ENCODE measurements at regions not wholly inside any gene's neighbourhood (a gene's known extent, or its start where the extent isn't known, plus 50 kb on each side); places are given as distances from the start of the nearest gene placed in this dataset.
"Not testable (repeated sequence)": the region's sequence is repeated elsewhere in the genome, so short reads cannot be mapped to it uniquely, and the experiment has no call there.

DNA sequence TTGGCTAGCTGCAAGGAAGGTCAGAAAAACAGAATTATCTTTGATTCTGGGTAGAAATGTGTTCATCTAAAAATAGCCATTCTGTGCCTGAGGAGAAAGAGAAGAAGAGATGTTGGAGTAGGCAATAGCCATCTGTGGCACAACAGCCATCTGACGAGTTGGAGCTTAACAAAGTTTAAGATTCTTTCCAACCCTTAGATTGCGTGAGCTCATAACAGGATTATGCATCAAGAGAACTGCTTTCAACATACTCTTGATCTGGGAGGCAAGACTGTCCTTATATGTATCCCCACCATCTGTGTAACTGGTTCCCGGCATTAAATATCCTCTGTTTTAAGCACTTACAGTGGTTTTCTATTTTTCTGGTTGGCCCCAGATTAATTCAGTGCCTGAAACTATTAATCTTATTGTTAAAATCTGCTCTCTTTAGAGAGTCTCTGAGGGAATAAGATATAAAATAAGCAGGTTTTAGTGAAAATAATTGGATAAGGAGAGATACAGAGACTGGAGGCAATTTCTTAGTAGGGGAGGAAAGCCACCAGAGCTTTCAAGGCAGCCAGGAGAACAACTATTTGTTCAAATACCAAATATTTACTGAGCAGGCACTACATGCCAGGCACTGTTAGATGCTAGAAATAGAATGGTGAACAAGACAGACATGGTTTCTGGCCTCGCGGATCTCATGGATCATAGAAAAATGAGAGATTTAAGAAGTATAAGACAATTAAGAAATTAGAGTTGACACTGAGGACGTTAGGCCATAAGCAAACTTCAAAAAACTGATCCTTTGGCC lies 398.0 kb downstream of the SMARCA1 start:
- H3K4me1 ChIP-seq, result no peaks in the 10 kb centered on the region
- H3K9me3 ChIP-seq (replicated peaks), result no peaks in the 10 kb centered on the region
- no peaks in the 10 kb centered on the region for H3K36me3 ChIP-seq
- no peak overlapping the region for H3K4me3 ChIP-seq
- no peak for DNase-seq
- no peaks in the 10 kb centered on the region for H3K27me3 ChIP-seq
- no peak overlapping the region for H3K27ac ChIP-seq

DNA sequence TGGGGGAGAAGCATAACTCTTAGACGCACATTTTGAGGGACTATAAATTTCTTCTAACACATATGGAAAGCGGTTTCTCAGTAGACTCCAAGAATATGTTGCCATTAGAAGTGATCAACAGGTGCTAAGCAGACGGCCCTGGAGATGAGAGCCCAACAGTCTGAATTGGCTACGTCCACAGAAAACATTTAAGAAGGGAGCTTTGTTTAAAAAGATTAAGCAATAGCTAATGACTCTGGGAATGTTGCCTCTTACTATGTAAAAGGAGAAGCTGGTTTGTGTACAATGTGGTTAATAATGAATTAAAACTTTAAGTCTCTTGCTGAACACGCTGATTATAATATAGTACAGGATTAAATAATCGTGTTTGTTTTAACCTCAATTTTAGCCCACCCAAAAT lies 399.5 kb downstream of the SMARCA1 start:
- H3K9me3 ChIP-seq (replicated peaks), result no peaks in the 10 kb centered on the region
- H3K4me3 ChIP-seq, result no peak overlapping the region
- no peak for DNase-seq
- no peaks in the 10 kb centered on the region for H3K36me3 ChIP-seq
- no peaks in the 10 kb centered on the region for H3K4me1 ChIP-seq
- no peak overlapping the region for H3K27ac ChIP-seq
- H3K27me3 ChIP-seq, result no peaks in the 10 kb centered on the region

DNA sequence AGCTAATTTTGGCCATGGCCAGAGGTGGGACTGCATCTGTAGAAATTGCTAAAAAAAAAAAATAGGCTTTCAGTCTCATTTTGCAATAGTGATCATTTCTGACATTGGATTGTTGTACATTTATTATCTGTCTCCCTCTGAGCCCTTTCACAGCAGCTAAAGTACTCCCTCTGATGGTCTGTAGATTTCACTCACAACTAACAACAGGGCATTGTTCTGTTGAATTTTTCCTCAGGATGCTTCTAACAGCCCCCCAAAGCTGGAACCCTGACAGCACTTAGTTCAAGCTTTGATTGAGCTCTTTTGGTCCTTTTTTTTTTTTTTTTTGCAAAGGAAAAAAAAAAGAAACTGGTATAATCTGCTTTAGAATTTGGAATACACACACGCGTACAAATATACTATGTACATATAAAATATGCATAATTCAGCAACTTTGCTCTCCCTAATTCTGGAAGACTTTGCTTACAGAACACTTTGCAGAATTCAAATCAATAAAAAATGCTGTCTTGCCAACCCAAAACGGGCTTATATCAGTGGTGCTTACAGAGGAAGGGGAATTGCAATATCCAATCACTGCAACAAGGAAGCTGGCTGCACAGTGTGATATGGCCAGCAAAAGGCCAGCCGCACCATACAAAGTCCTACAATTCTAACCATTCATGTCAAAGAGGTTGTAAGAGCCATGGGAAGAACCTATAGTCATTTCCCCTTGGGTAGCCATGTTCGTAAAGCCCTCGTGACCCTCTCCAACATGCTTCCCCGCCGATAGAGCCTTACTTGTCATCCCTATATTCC lies 406.4 kb downstream of the SMARCA1 start:
- Histone ChIP-seq H3K27ac (no peak overlapping the region), H3K4me1 (no peaks in the 10 kb centered on the region), H3K4me3 (no peak overlapping the region), H3K36me3 (no peaks in the 10 kb centered on the region), H3K27me3 (no peaks in the 10 kb centered on the region), H3K9me3 (replicated peaks) (no peaks in the 10 kb centered on the region)
- DNase-seq, result no peak

DNA sequence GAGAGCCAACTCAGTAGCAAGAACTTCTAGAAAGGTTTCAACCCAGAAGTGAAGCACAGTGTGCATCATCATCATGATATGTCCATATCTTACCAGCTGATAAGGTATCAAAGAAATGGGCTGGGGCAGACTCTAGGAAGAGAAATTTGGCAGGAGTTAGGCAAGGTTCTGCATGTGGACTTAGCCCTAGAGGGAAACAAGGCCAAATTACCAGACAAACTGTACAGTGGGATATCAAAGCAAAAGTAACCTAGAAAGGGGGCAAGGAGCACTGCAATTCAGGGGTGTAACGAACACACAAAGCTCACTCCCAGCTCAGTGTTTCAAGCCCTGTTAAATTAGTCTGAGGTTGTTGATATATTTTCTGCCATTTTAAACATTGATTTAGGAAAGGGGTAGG lies 407.4 kb downstream of the SMARCA1 start:
- no peak for DNase-seq

DNA sequence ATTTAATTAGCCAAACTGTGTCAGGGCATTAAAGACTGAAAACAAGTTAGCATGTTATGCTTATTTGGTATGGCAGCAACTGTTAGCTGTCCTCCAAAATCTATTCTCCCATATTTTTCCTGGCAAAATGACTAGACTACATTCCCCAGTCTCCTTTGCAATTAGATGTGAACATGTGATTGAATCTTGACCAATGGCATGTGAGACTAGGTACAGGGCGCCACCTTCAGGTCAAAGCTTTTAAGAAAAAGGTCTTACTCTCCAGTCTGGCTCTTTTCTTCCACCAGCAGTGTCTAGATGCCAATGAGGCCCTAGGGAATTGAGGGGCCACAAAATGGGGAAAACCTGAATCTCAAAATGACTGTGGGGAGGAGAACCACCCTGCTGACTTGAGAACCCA lies 408.2 kb downstream of the SMARCA1 start:
- Histone ChIP-seq H3K4me1 (no peaks in the 10 kb centered on the region), H3K9me3 (replicated peaks) (no peaks in the 10 kb centered on the region), H3K27ac (no peak overlapping the region), H3K36me3 (no peaks in the 10 kb centered on the region), H3K27me3 (no peaks in the 10 kb centered on the region), H3K4me3 (no peak overlapping the region)
- DNase-seq, result peak; percentile 31 to 65

More for the DNA sequence above, 407.4 kb downstream of the SMARCA1 start:
- Histone ChIP-seq H3K4me3 (no peak overlapping the region), H3K4me1 (no peaks in the 10 kb centered on the region), H3K36me3 (no peaks in the 10 kb centered on the region), H3K27me3 (no peaks in the 10 kb centered on the region), H3K27ac (no peak overlapping the region), H3K9me3 (replicated peaks) (no peaks in the 10 kb centered on the region)

DNA sequence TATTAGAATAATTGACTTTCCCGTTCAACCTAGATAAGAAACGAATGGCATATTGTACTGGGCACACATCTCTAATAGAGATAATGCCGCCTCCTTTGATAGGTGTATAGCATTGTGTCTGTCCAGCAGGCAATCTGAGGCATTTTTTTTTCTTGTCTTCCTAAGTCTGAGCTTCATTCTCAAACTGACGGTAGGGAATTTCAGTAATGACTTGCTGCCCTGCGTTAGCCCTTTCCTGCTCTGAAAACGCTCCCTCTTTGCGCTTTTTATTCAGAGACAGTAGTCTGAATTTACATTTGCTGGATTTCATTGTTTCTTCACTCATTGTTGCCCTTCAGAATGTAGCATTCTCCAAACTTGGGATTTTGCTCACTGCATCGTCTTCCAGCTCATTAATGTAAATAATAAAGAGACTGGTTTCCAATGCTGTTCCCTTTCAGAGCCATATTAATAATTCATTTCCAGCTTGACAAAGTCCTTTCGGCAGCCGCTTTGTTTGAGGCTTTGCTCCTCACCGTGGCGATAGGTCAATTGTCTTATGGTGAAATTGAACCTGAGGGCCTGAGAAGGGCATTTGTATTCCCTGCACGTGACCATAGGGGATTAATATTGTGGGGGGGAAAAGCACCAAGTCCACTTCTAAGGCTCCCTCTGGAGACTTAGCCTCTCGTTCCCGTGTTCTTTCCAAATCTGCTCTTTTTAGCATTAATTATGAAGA lies 412.1 kb downstream of the SMARCA1 start:
- Histone ChIP-seq H3K4me3 (no peak overlapping the region), H3K9me3 (replicated peaks) (no peaks in the 10 kb centered on the region), H3K36me3 (no peaks in the 10 kb centered on the region), H3K4me1 (peaks cover 4% of the 10 kb centered on the region; the same call in 1 of the 2 replicates), H3K27me3 (no peaks in the 10 kb centered on the region), H3K27ac (no peak overlapping the region)
- no peak for DNase-seq

DNA sequence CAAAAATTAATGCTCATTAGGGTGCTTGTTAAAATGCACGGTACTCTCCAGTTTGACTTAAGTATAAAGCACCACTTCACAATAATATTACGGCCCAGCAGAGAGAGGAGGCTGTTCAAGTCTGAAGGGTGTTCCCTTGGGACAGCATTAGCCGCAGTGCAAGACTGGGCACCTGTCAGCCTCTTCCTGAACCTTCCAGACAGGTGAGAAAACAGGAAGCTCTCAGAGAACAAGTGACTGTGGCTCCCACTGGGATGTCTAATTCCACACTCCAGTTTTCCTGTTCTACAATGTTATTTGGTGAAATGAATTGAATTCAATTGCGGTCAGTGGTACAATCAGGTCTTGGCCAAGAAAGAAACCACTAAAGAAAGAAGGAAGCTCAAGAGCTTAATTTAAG lies 414.4 kb downstream of the SMARCA1 start:
- H3K4me3 ChIP-seq, result no peak overlapping the region
- no peak overlapping the region for H3K27ac ChIP-seq
- H3K36me3 ChIP-seq, result no peaks in the 10 kb centered on the region
- no peaks in the 10 kb centered on the region for H3K9me3 ChIP-seq (replicated peaks)
- DNase-seq, result peak; percentile 74 to 85
- H3K4me1 ChIP-seq, result peaks cover 4% of the 10 kb centered on the region; the same call in 1 of the 2 replicates
- H3K27me3 ChIP-seq, result no peaks in the 10 kb centered on the region

DNA sequence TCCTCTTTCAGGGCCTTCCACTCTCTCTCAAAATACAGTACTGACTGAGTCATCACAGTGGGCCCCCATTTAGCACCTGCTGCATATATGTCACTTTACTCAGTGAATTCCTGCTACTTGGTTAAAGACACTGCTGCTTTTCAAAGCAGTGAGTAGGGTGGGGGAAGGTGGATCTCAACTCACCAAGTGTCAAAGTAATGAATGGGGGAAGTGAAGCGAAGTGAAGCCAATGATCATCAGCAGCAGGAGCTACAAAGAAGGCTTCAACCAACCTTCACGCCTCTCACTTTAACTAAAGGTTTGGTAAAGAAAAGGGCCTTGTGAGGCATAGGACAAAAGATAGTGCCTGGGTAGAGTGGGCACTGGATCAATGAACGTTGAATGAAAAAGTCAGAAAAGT lies 424.1 kb downstream of the SMARCA1 start:
- H3K36me3 ChIP-seq, result no peaks in the 10 kb centered on the region

DNA sequence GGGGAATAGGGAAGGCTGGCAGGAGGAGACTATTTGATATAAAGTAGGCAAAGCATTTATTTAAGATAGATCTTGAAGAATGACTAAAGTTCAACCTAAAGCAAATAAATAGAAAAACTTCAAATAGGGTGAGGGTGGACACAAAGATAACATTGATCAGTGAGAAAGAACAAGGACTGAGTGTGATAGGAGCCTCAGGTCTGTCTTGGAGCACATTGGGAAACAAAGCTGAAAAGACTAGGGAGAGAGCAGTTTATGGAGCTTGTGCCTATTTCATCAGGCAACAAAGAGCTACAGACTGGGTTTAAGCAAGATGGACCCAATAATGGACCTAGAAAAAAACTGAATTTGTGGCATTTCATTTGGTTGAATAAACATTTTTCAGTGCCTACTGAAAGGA lies 425.6 kb downstream of the SMARCA1 start:
- H3K36me3 ChIP-seq, result no peaks in the 10 kb centered on the region
- H3K9me3 ChIP-seq (replicated peaks), result no peaks in the 10 kb centered on the region
- H3K4me3 ChIP-seq, result no peak overlapping the region
- H3K4me1 ChIP-seq, result no peaks in the 10 kb centered on the region
- no peaks in the 10 kb centered on the region for H3K27me3 ChIP-seq
- no peak overlapping the region for H3K27ac ChIP-seq
- DNase-seq, result no peak

More for the DNA sequence above, 424.1 kb downstream of the SMARCA1 start:
- no peak for DNase-seq
- H3K27me3 ChIP-seq, result no peaks in the 10 kb centered on the region
- H3K4me3 ChIP-seq, result no peak overlapping the region
- no peaks in the 10 kb centered on the region for H3K9me3 ChIP-seq (replicated peaks)
- no peaks in the 10 kb centered on the region for H3K4me1 ChIP-seq
- H3K27ac ChIP-seq, result no peak overlapping the region

DNA sequence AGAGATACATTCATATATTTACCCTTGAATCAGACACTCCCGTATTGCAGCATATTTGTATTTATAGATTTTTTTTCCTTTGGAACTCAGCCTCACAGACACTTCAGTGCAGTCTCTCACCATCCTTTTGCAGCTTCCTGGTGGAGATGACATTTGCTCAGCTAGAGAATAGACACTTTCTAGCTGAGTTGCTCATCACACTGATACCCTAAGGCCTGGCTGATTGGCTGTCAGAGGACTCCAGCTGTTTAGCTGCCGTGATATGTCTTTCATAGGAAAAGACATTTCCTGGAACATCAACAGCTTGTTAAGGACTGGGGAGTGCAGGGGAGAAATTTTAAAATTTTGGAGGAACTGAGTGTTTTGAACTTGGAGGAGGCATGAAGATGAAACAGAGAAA lies 429.6 kb downstream of the SMARCA1 start:
- H3K9me3 ChIP-seq (replicated peaks), result no peaks in the 10 kb centered on the region
- no peaks in the 10 kb centered on the region for H3K27me3 ChIP-seq
- H3K36me3 ChIP-seq, result no peaks in the 10 kb centered on the region
- H3K4me1 ChIP-seq, result no peaks in the 10 kb centered on the region
- no peak overlapping the region for H3K27ac ChIP-seq
- H3K4me3 ChIP-seq, result no peak overlapping the region
- no peak for DNase-seq

DNA sequence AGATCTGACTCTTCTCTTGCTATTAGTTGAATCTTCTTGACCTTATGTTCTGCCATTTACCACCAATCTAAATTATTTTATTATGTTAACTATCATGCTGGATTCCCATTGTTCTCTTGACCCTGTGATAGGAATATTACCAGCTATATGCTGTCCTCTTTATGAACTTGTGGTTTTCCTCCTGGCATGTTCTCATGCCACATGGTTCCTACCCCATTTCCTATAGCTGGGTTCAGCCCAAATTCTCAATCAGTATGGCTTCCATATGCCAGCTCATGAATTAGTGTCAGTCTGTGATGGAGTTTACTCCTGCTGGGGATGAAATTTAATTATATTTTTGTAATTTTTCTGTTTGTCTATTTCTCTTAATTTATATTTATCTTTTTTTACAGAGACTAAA lies 430.5 kb downstream of the SMARCA1 start:
- H3K4me1 ChIP-seq, result no peaks in the 10 kb centered on the region
- H3K9me3 ChIP-seq (replicated peaks), result no peaks in the 10 kb centered on the region
- H3K27ac ChIP-seq, result no peak overlapping the region
- no peaks in the 10 kb centered on the region for H3K36me3 ChIP-seq
- DNase-seq, result no peak
- no peaks in the 10 kb centered on the region for H3K27me3 ChIP-seq
- no peak overlapping the region for H3K4me3 ChIP-seq

DNA sequence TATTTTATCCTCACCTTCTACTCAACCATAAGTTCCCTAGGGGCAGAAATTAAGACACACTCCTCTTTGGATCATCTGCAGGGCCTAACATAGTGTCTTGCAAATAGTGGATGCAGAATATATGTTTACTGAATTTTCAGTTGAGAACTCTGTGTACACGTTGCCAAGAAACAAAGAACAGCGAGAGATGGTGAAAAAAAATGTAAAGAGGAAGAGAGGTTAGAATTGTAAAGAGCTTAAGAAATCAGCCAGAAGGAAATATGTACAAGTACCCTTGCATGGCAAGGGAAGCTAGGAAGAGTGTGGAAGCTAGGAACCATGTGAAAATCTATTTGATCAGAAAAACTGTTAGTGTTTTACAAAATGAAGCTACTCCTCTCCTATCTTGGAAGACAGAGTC lies 431.0 kb downstream of the SMARCA1 start:
- no peak overlapping the region for H3K27ac ChIP-seq
- no peak for DNase-seq
- no peak overlapping the region for H3K4me3 ChIP-seq
- H3K4me1 ChIP-seq, result no peaks in the 10 kb centered on the region
- no peaks in the 10 kb centered on the region for H3K27me3 ChIP-seq
- no peaks in the 10 kb centered on the region for H3K9me3 ChIP-seq (replicated peaks)
- H3K36me3 ChIP-seq, result no peaks in the 10 kb centered on the region

DNA sequence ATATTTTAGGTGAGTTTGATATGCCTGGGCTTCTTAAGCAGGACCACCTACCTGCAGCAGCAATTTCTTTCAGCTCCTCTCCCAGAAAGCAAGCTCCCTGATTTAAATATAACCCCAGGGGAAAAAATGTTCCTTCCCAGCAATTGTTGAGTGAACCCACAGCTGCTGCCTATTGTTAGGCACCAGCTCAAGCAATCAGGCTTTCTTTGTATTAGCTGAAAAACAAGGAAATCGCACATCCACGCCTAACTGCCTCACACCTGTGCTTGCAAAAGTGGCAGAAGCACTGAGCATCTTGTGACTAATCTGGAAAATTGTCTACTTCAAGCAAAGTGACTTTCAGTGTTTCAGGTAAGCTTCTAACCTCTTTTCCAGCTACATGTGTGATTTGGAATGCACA lies 432.2 kb downstream of the SMARCA1 start:
- H3K4me3 ChIP-seq, result no peak overlapping the region
- no peak overlapping the region for H3K27ac ChIP-seq
- H3K36me3 ChIP-seq, result no peaks in the 10 kb centered on the region

DNA sequence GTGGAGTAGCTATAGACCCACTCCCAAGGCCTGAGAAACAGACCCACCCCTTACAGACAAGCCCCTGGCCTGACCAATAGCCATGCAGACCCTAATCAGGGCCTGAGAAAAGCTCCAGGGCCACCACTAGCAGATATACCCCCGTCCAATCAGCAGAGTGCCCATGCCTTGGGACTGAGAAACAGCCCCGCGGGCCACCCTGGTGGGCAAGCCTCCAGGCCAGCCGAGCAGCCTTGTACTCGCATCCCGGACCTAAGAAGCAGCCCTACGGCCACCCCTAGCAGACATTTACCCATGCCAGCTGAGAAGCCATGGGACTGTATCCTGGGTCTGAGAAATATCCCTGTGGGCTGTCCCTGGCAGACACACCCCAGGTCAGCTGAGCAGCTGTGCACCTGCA lies 436.5 kb downstream of the SMARCA1 start:
- no peak overlapping the region for H3K27ac ChIP-seq
- H3K4me3 ChIP-seq, result no peak overlapping the region
- no peaks in the 10 kb centered on the region for H3K36me3 ChIP-seq
- H3K4me1 ChIP-seq, result no peaks in the 10 kb centered on the region
- no peaks in the 10 kb centered on the region for H3K9me3 ChIP-seq (replicated peaks)
- no peaks in the 10 kb centered on the region for H3K27me3 ChIP-seq
- DNase-seq, result no peak

More for the DNA sequence above, 432.2 kb downstream of the SMARCA1 start:
- no peak for DNase-seq
- Histone ChIP-seq H3K9me3 (replicated peaks) (no peaks in the 10 kb centered on the region), H3K4me1 (no peaks in the 10 kb centered on the region), H3K27me3 (no peaks in the 10 kb centered on the region)

DNA sequence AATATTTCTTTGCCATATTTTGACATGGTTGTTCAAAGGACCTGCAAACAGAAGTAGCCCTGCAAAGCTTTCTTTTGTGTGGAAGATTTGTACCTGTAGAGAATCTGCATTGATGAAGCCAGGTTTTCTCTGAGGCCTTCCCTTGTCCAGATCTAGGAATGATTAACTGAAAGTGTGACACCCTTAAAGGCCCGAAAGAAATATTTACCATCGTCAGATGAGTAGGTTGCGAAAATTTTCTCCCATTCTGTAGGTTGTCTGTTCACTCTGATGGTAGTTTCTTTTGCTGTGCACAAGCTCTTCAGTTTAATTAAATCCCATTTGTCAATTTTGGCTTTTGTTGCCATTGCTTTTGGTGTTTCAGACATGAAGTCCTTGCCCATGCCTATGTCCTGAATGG lies 439.0 kb downstream of the SMARCA1 start:
- H3K27ac ChIP-seq; H3K9me3 ChIP-seq (replicated peaks); H3K27me3 ChIP-seq; H3K4me3 ChIP-seq; H3K36me3 ChIP-seq; DNase-seq; H3K4me1 ChIP-seq: not testable (repeated sequence)

Measured in SJCRH30 (cell line).